Esophagus muscularis mucosa (tissue), 4 donors: ENCODE measurements at regions not wholly inside any gene's neighbourhood (a gene's known extent, or its start where the extent isn't known, plus 50 kb on each side); places are given as distances from the start of the nearest gene placed in this dataset.

Source experiments
- DNase-seq: peaks from one replicate; pipeline ENCODE4 v3.0.0-alpha.2; 2017; ENCODE audit errors: extremely low spot score
- H3K27ac ChIP-seq, 4 donors: fragments of 200-600 bp; sonication (generic); replicated peaks in 1 of 4; 1 replicate in 3 of 4; 2 replicates in 1 of 4; pipeline ENCODE4 v1.5.1; 2016 to 2019; ENCODE audit warnings: mild to moderate bottlenecking in 1 of 4
- H3K27me3 ChIP-seq, 4 donors: fragments of 200-600 bp; sonication (generic); one replicate each; pipeline versions ENCODE4 v1.5.1 to v1.6.0; 2016 to 2019
- H3K36me3 ChIP-seq, 4 donors: fragments of 200-600 bp; sonication (generic); one replicate each; pipeline ENCODE4 v1.5.1; 2016 to 2019
- H3K4me1 ChIP-seq, 4 donors: fragments of 200-600 bp; sonication (generic); one replicate each; pipeline ENCODE4 v1.5.1; 2016 to 2019
- H3K4me3 ChIP-seq, 4 donors: fragments of 200-600 bp; sonication (generic); 1 replicate in 2 of 4; 2 replicates in 2 of 4; pipeline ENCODE4 v1.5.1; 2016 to 2019; ENCODE audit warnings: mild to moderate bottlenecking in 4 of 4, moderate library complexity in 1 of 4
- H3K9me3 ChIP-seq, 4 donors: fragments of 200-600 bp; sonication (generic); 1 replicate in 3 of 4; 2 replicates in 1 of 4; pipeline ENCODE4 v1.5.1; 2016 to 2019
- EP300 ChIP-seq: sonication (generic); formaldehyde crosslinking; IDR thresholded peaks from one replicate; pipeline ENCODE4 v1.6.1; 2017; ENCODE audit warnings: antibody characterized with exemption
- POLR2A ChIP-seq: fragments of 450-650 bp; IDR thresholded peaks from one replicate; pipeline ENCODE4 v1.6.1; 2017; ENCODE audit warnings: antibody characterized with exemption, moderate library complexity, mild to moderate bottlenecking, low read depth
- POLR2AphosphoS5 ChIP-seq, 2 donors: sonication (generic); formaldehyde crosslinking; IDR thresholded peaks; one replicate each; pipeline ENCODE4 v1.6.1; 2017; ENCODE audit warnings: antibody characterized with exemption in 2 of 2
- WGBS: methylation state at CpG from one replicate; pipeline ENCODE4 v1.1.5; 2018; 5-methylcytosine and 5-hydroxymethylcytosine counted together
- intact Hi-C: fragments of 100-400 bp; cut with DNase I; formaldehyde crosslinking; loops from one replicate; pipeline ENCODE4 v1.15.1; 2023
- TF ChIP-seq, protein P1 (sequence below), 3 experiments: fragments of 200-600 bp in 2 of 3; fragments of 450-650 bp in 1 of 3; sonication (generic) in 2 of 3; IDR thresholded peaks; one replicate each; pipeline ENCODE4 v1.5.1; 2017 to 2019; ENCODE audit warnings: antibody characterized with exemption in 3 of 3, mild to moderate bottlenecking in 2 of 3, moderate library complexity in 1 of 3

DNA sequence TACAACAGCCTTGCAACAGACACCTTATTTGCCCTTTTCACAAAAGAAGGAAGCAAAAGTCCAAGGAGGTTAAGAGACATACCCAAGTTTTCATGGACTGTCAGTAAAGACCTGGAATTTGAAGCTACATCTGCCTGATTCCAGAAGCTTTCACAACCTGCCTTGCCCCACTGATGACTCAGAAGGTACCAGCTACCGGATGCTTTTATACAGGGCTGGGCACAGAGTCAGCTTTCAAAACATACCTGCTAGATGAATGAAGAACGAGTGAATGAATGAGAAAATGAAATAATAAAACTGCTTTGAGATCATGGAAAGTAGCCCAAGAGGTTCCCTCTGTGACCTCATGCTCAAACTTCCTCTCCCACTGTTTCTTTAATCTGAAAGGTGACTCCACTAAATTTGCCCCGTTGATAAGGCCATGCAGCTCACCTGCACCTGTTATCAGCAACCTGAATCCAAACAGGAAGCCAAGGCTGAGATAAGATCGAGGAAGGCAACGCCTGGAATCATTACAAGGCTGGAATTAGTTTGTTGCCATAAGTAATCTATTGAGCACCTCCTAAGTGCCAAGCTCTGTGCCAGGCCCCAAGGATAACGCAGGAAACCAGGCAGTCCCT, 151.5 kb downstream of the WDR11 start:
- TF ChIP-seq POLR2AphosphoS5 (IDR thresholded peaks at IDR 0.05): no peak
- no peak for TF ChIP-seq POLR2A
- TF ChIP-seq, protein P1, sequence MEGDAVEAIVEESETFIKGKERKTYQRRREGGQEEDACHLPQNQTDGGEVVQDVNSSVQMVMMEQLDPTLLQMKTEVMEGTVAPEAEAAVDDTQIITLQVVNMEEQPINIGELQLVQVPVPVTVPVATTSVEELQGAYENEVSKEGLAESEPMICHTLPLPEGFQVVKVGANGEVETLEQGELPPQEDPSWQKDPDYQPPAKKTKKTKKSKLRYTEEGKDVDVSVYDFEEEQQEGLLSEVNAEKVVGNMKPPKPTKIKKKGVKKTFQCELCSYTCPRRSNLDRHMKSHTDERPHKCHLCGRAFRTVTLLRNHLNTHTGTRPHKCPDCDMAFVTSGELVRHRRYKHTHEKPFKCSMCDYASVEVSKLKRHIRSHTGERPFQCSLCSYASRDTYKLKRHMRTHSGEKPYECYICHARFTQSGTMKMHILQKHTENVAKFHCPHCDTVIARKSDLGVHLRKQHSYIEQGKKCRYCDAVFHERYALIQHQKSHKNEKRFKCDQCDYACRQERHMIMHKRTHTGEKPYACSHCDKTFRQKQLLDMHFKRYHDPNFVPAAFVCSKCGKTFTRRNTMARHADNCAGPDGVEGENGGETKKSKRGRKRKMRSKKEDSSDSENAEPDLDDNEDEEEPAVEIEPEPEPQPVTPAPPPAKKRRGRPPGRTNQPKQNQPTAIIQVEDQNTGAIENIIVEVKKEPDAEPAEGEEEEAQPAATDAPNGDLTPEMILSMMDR (IDR thresholded peaks at IDR 0.05): no peak
- no peak for TF ChIP-seq EP300
- Histone ChIP-seq H3K9me3 (peaks cover 0 to 33% (median 30%) of the 10 kb centered on the region in 4 donors), H3K27me3 (no peaks in the 10 kb centered on the region), H3K4me3 (no peak overlapping the region), H3K27ac (no peak overlapping the region), H3K4me1 (no peaks in the 10 kb centered on the region), H3K36me3 (no peaks in the 10 kb centered on the region)
- DNase-seq: no peak
- intact Hi-C loops: no loop called here
- 70% methylated on average over 6 of the region's 6 CpGs for WGBS

DNA sequence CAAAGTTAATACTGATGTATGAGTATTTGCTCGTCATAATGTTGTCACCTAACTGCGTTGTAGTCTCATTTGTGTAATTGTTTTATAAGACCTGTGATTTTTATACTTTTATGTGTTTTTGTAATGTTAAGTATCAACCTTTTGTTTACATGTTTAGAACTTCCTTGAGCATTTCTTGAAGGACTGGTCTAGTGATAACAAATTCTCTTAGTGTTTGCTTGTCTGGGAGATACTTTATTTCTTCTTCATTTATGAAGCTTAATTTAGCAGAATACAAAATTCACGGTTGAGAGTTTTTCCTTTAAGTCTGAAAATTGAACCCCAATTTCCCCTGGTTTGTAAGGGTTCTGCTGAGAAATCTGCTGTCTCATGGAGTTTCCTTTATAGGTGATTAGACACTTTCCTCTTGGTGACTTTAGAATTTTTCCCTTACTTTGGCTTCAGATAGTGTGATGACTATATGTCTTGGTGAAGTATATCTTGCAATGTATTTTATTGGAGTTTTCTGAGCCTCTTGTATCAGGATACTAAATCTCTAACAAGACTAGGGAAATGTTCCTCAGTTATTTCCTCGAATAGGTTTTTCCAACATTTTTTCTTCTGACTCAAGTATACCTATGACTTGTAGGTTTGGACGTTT, 154.9 kb downstream of the WDR11 start:
- no peaks in the 10 kb centered on the region for H3K4me1 ChIP-seq
- TF ChIP-seq EP300 (no peak), POLR2A (no peak)
- TF ChIP-seq, protein P1 (IDR thresholded peaks at IDR 0.05): no peak
- DNase-seq: no peak
- H3K27me3 ChIP-seq: no peaks in the 10 kb centered on the region
- no peak overlapping the region for H3K27ac ChIP-seq
- no peaks in the 10 kb centered on the region for H3K36me3 ChIP-seq
- no peak overlapping the region for H3K4me3 ChIP-seq
- peaks cover 0 to 33% (median 30%) of the 10 kb centered on the region in 4 donors for H3K9me3 ChIP-seq
- intact Hi-C loops: no loop called here
- WGBS: 91% methylated on average over 5 of the region's 5 CpGs

DNA sequence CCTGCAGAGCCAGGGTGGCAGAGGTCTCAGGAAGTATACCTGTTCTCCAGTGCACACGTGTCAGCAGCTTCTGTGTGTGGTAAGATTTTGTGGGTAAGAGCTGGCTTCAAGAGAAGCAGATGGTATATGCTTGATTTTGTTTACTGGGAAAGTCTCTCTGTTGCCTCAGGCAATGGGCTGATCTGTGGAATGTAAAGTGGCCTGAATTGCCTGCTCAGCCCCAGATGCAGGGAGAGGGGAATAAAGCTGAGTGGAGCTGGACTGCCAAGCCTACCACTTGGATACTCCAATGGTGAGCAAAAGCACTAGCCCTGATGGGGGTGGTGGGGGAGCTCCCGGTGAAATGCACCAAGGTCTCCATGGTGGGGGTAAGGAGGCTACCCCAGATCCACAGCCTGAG, 156.1 kb downstream of the WDR11 start:
- intact Hi-C loops: no loop called here
- DNase-seq: no peak

DNA sequence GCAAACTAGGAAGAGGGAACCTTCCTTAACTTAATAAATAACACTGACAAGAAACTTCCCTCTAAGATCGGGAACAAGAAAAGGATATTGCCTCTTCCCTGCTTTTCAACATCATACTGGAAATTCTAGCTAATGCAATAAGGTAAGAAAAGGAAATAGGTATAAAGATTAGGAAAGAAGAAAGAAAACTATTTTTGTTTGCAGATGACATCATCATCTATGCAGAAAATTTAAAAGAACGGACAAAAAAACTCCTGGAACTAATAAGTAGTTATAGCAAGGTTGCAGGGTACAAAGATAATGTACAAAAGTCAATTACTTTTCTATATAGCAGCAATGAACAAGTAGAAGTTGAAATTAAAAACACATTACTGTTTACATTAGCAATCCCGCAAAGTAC, 164.8 kb downstream of the WDR11 start:
- Histone ChIP-seq H3K36me3 (no peaks in the 10 kb centered on the region), H3K27me3 (no peaks in the 10 kb centered on the region), H3K9me3 (peaks cover 0 to 7% (median 2%) of the 10 kb centered on the region in 4 donors), H3K4me3 (no peak overlapping the region), H3K27ac (no peak overlapping the region), H3K4me1 (no peaks in the 10 kb centered on the region)
- WGBS: 91% methylated on average over 3 of the region's 3 CpGs
- intact Hi-C loops: no loop called here
- DNase-seq: no peak
- TF ChIP-seq EP300 (no peak), POLR2A (no peak), POLR2AphosphoS5 (IDR thresholded peaks at IDR 0.05) (no peak)
- TF ChIP-seq, protein P1 (IDR thresholded peaks at IDR 0.05): no peak

More for the DNA sequence above, 156.1 kb downstream of the WDR11 start:
- no peaks in the 10 kb centered on the region for H3K36me3 ChIP-seq
- no peak overlapping the region for H3K27ac ChIP-seq
- H3K4me1 ChIP-seq: no peaks in the 10 kb centered on the region
- H3K9me3 ChIP-seq: peaks cover 0 to 33% (median 30%) of the 10 kb centered on the region in 4 donors
- TF ChIP-seq EP300: no peak
- TF ChIP-seq, protein P1 (IDR thresholded peaks at IDR 0.05): no peak
- TF ChIP-seq POLR2A: no peak
- TF ChIP-seq POLR2AphosphoS5 (IDR thresholded peaks at IDR 0.05): no peak
- no peak overlapping the region for H3K4me3 ChIP-seq
- 90% methylated on average over 2 of the region's 2 CpGs for WGBS
- no peaks in the 10 kb centered on the region for H3K27me3 ChIP-seq
